Stimulated activated CD4-positive, alpha-beta T cell treated with anti-CD3 and anti-CD28 coated beads, Interleukin-4, amount 100 ng/mL, for 4 hours (primary cell): ENCODE measurements at regions not wholly inside any gene's neighbourhood (a gene's known extent, or its start where the extent isn't known, plus 50 kb on each side); places are given as distances from the start of the nearest gene placed in this dataset.

Experiments used
- DNase-seq, 2 experiments: peaks; one replicate each; pipeline ENCODE4 v3.0.0-alpha.2; 2020

GRCh38 chr6:2534406-2535042, 216.2 kb downstream of the MYLK4 start:
- no peak for DNase-seq

- no peak for DNase-seq
These were observed 219.1 kb downstream of the MYLK4 start for GRCh38 chr6:2531426-2532215.

- DNase-seq: no peak
These were observed 221.5 kb downstream of the MYLK4 start for GRCh38 chr6:2529211-2529719.

- no peak for DNase-seq
These were observed 222.6 kb downstream of the MYLK4 start for GRCh38 chr6:2528156-2528555.

- DNase-seq: no peak
These were observed 224.0 kb downstream of the MYLK4 start for GRCh38 chr6:2526766-2527165.

GRCh38 chr6:2524090-2524489, 226.6 kb downstream of the MYLK4 start:
- no peak for DNase-seq

GRCh38 chr6:2523061-2523460, 227.7 kb downstream of the MYLK4 start:
- no peak for DNase-seq

GRCh38 chr6:2522521-2522920, 228.2 kb downstream of the MYLK4 start:
- DNase-seq: no peak

- no peak for DNase-seq
These were observed 232.8 kb downstream of the MYLK4 start for GRCh38 chr6:2517855-2518473.

- DNase-seq: no peak
These were observed 233.3 kb downstream of the MYLK4 start for GRCh38 chr6:2517401-2517800.

GRCh38 chr6:2516059-2516458, 234.7 kb downstream of the MYLK4 start:
- DNase-seq: no peak

- DNase-seq: no peak
These were observed 235.7 kb downstream of the MYLK4 start for GRCh38 chr6:2514965-2515543.

GRCh38 chr6:2512802-2513201, 237.9 kb downstream of the MYLK4 start:
- no peak for DNase-seq

GRCh38 chr6:2510316-2510715, 240.4 kb downstream of the MYLK4 start:
- DNase-seq: no peak

GRCh38 chr6:2509711-2510110, 241.0 kb downstream of the MYLK4 start:
- DNase-seq: no peak

- no peak for DNase-seq
These were observed 242.7 kb downstream of the MYLK4 start for GRCh38 chr6:2508071-2508470.

GRCh38 chr6:2507521-2508037, 243.1 kb downstream of the MYLK4 start:
- DNase-seq: no peak

- no peak for DNase-seq
These were observed 243.7 kb downstream of the MYLK4 start for GRCh38 chr6:2507016-2507415.

- DNase-seq: no peak
These were observed 245.1 kb downstream of the MYLK4 start for GRCh38 chr6:2505624-2506023.

- DNase-seq: no peak
These were observed 246.1 kb downstream of the MYLK4 start for GRCh38 chr6:2504495-2505064.

- DNase-seq: no peak
These were observed 246.8 kb downstream of the MYLK4 start for GRCh38 chr6:2503816-2504494.

- no peak for DNase-seq
These were observed 247.6 kb downstream of the MYLK4 start for GRCh38 chr6:2502998-2503674.
